ENCODE measurements at regions not wholly inside any gene's neighbourhood (a gene's known extent, or its start where the extent isn't known, plus 50 kb on each side); places are given as distances from the start of the nearest gene placed in this dataset.

DNA sequence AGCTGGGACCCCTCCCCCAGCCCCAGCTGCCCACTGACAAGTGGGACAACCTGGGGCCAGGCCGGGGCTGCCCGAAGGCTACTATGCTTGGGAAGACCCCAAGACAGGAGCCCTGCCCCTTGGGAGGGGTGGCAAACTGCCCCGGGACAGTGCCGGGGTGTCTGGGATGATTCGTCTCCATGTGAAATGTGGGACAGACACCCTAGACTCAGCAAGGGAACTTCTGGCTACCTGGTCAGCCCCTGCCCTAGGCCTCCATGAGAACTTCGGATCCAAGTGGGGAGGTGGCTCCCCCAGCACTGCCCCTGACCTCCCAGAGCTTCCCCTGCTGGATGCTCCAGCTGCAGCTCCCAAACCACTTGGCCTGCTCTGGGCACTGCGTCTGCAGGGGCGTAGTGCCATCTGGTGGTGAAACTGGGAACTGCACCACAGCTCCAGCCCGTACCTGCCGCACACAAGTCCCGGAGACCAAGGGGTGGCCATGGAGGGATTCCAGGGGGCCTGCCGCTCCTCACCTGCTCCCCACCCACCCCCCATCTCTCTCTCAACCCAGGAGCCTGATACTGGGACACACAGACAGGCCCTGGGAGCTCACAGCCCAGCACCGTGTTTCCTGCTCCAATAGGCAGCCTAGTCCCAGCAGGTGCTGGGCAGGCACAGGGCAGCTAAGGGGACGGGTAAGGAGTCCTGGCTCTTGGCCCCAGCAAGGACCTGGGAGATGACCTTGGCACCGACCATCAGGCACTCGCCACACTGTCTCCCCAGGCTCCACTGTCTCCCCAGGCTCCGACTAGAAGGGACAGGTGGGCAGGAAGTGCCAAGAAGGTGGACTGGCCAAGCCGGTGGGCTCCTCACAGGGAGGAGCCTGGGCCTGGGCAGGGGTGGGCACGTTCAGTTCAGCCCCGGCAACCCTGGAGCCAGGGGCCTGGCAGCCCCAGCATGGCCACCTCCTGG, 194.1 kb downstream of the IGLL1 start (continued):
- TF ChIP-seq LCORL (IDR thresholded peaks at IDR 0.05) = no peak
- peak; percentile 57; the same call in 1 of the 2 replicates for TF ChIP-seq LCORL (CRISPR knock-in tag; IDR thresholded peaks at IDR 0.05)
- TF ChIP-seq, protein P1, sequence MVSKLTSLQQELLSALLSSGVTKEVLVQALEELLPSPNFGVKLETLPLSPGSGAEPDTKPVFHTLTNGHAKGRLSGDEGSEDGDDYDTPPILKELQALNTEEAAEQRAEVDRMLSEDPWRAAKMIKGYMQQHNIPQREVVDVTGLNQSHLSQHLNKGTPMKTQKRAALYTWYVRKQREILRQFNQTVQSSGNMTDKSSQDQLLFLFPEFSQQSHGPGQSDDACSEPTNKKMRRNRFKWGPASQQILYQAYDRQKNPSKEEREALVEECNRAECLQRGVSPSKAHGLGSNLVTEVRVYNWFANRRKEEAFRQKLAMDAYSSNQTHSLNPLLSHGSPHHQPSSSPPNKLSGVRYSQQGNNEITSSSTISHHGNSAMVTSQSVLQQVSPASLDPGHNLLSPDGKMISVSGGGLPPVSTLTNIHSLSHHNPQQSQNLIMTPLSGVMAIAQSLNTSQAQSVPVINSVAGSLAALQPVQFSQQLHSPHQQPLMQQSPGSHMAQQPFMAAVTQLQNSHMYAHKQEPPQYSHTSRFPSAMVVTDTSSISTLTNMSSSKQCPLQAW (CRISPR knock-in tag; IDR thresholded peaks at IDR 0.05) = no peak
- no peak for TF ChIP-seq NONO (IDR thresholded peaks at IDR 0.05)
- peak; percentile 76; the same call in 1 of the 2 replicates for TF ChIP-seq NONO (CRISPR knock-in tag; conservative IDR thresholded peaks at IDR 0.05)
- TF ChIP-seq ZNF572 (CRISPR knock-in tag; IDR thresholded peaks at IDR 0.05) = no peak

DNA sequence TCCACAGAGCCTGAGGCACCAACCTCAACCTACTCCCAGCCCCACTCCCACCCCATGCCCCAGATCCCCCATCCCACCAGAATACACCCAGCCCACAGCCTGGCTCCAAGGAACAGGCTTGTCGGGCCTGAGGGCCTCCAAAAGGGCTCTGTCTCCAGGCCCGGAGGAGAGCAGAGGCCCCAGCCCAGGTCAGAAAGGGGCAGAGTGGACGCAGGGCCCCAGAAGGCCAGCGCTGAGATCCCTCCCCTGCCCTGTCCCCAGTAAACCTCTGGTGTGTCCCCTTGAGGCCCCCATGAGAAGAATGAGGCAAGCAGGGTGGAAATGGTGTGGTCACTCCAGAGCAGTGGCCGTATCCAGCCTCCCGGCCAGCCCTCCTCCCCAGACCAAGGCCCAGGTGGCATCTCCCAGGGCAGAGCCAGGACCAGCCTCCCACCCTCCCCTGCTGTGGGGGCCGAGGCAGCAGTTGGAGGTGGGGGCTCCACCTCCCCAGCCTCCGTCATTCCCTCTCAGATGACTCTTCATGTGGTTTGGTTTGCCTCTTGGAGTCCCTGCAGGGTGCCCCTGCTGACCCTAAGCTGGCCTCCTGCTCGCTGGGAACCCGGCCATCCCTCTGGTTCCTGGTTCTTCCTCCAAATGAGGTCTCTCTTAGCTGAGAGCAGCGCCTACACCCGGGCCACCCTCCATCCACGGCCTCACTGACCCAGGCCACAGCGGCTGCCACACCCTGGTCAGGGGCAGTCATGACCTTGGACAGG, 195.0 kb downstream of the IGLL1 start:
- Histone ChIP-seq H3K9ac (ENCODE audit: insufficient read depth, low read depth, low read length) (no peak overlapping the region), H3K4me3 (replicated peaks in 1 of 3; ENCODE audit: insufficient read depth in 1 of 3, low read depth in 2 of 3, low read length in 3 of 3) (no peak overlapping the region), H3K79me2 (ENCODE audit: insufficient read depth, low read length) (no peaks in the 10 kb centered on the region), H3K4me2 (ENCODE audit: low read depth, low read length) (no peak overlapping the region), H3K4me1 (ENCODE audit: insufficient read depth, low read length) (peaks cover 27% of the 10 kb centered on the region), H3K27me3 (ENCODE audit: control insufficient read depth in 1 of 2, insufficient read depth in 2 of 2, low read length in 2 of 2) (peaks cover 8 to 29% of the 10 kb centered on the region in 2 experiments; a peak in 4 of 5 replicates), H3K27ac (ENCODE audit: extremely low read length, insufficient read depth, low read length) (no peak overlapping the region), H3K9me3 (ENCODE audit: low read length) (no peaks in the 10 kb centered on the region), H2AFZ (ENCODE audit: low read length) (no peak overlapping the region), H3K36me3 (replicated peaks in 1 of 2; ENCODE audit: control insufficient read depth in 1 of 2, insufficient read depth in 2 of 2, low read length in 2 of 2) (no peaks in the 10 kb centered on the region), H4K20me1 (ENCODE audit: insufficient read depth, low read length) (no peaks in the 10 kb centered on the region)
- FAIRE-seq = no peak
- intact Hi-C loops (cut with micrococcal nuclease; ENCODE audit: unreplicated experiment) (loop anchor here (5.0 kb wide), 2 partner anchors 152 to 213 kb away; no protein-coding TSS in a partner anchor), in situ Hi-C loops (cut with HindIII; ENCODE audit: extremely low pct_ligation_motif_present, low pct_unique_long_range_greater_than_20kb) (loop anchor here (5.0 to 25.0 kb wide), 2 partner anchors 68 to 423 kb away; no protein-coding TSS in a partner anchor)
- ChIA-PET POLR2A (no interaction called here), CTCF (ENCODE audit: low intra/inter-chr PET ratio, low total read pairs) (interaction anchor here (1.2 to 3.1 kb wide), 6 partner anchors 63 to 426 kb away, joined by 3 to 22 read pairs (median 8); no protein-coding TSS in a partner anchor)
- WGBS (ENCODE audit: low lambda C conversion rate) = 17% methylated on average over 7 of the region's 14 CpGs
- peak; percentile 15 for ATAC-seq
- TF ChIP-seq, protein P2, sequence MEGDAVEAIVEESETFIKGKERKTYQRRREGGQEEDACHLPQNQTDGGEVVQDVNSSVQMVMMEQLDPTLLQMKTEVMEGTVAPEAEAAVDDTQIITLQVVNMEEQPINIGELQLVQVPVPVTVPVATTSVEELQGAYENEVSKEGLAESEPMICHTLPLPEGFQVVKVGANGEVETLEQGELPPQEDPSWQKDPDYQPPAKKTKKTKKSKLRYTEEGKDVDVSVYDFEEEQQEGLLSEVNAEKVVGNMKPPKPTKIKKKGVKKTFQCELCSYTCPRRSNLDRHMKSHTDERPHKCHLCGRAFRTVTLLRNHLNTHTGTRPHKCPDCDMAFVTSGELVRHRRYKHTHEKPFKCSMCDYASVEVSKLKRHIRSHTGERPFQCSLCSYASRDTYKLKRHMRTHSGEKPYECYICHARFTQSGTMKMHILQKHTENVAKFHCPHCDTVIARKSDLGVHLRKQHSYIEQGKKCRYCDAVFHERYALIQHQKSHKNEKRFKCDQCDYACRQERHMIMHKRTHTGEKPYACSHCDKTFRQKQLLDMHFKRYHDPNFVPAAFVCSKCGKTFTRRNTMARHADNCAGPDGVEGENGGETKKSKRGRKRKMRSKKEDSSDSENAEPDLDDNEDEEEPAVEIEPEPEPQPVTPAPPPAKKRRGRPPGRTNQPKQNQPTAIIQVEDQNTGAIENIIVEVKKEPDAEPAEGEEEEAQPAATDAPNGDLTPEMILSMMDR (CRISPR knock-in tag; IDR thresholded peaks at IDR 0.05) = no peak
- TF ChIP-seq ZFX (CRISPR knock-in tag; IDR thresholded peaks at IDR 0.05; ENCODE audit: low read depth) (peak; percentile 6; the same call in 1 of the 2 replicates), EHMT2 (IDR thresholded peaks at IDR 0.05; ENCODE audit: borderline replicate concordance, low read depth, low read length) (no peak), ZNF572 (CRISPR knock-in tag; IDR thresholded peaks at IDR 0.05) (no peak), SPEN (CRISPR knock-in tag; IDR thresholded peaks at IDR 0.05; ENCODE audit: low read depth) (no peak)
- TF ChIP-seq, protein P3, sequence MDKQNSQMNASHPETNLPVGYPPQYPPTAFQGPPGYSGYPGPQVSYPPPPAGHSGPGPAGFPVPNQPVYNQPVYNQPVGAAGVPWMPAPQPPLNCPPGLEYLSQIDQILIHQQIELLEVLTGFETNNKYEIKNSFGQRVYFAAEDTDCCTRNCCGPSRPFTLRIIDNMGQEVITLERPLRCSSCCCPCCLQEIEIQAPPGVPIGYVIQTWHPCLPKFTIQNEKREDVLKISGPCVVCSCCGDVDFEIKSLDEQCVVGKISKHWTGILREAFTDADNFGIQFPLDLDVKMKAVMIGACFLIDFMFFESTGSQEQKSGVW (CRISPR knock-in tag; IDR thresholded peaks at IDR 0.05; ENCODE audit: borderline replicate concordance) = no peak
- no peak for DNase-seq (ENCODE audit: low spot score)
- no TSS peak for BruUV-seq (replicated peaks)
